CD14-positive monocyte (primary cell): ENCODE measurements at regions not wholly inside any gene's neighbourhood (a gene's known extent, or its start where the extent isn't known, plus 50 kb on each side); places are given as distances from the start of the nearest gene placed in this dataset.

ENCODE experiments used
- DNase-seq, 3 donors: peaks; one replicate each; pipeline ENCODE4 v3.0.0-alpha.2; 2011 to 2022
- H2AFZ ChIP-seq: 2 replicates; pipeline ENCODE4 v1.6.0; 2012; ENCODE audit warnings: mild to moderate bottlenecking, low read depth, low read length, inconsistent platforms; ENCODE audit not compliant: insufficient read depth, poor library complexity, severe bottlenecking
- H3K27ac ChIP-seq, 2 donors: 1 replicate in 1 of 2; 2 replicates in 1 of 2; pipeline ENCODE4 v1.5.1; 2012 to 2013; ENCODE audit warnings: low read length in 2 of 2, control low read depth in 1 of 2, inconsistent platforms in 1 of 2, low read depth in 1 of 2, mild to moderate bottlenecking in 1 of 2
- H3K27me3 ChIP-seq, 2 donors: one replicate each; pipeline versions ENCODE4 v1.6.0 to v1.6.1; 2011 to 2013; ENCODE audit warnings: low read length in 2 of 2; ENCODE audit not compliant: control insufficient read depth in 2 of 2, insufficient read depth in 2 of 2
- H3K36me3 ChIP-seq, 2 donors: replicated peaks in 1 of 2; 1 replicate in 1 of 2; 2 replicates in 1 of 2; pipeline versions ENCODE4 v1.5.1 to v1.6.1; 2012 to 2013; ENCODE audit warnings: low read length in 2 of 2, control low read depth in 1 of 2, inconsistent platforms in 1 of 2, mild to moderate bottlenecking in 1 of 2; ENCODE audit not compliant: insufficient read depth in 2 of 2, control insufficient read depth in 1 of 2
- H3K4me1 ChIP-seq, 2 donors: 1 replicate in 1 of 2; 2 replicates in 1 of 2; pipeline versions ENCODE4 v1.5.1 to v1.6.1; 2012 to 2013; ENCODE audit warnings: low read length in 2 of 2, control low read depth in 1 of 2, inconsistent platforms in 1 of 2, mild to moderate bottlenecking in 1 of 2, moderate library complexity in 1 of 2; ENCODE audit not compliant: insufficient read depth in 2 of 2, control insufficient read depth in 1 of 2
- H3K4me2 ChIP-seq: replicated peaks from 2 replicates; pipeline ENCODE3; 2012; ENCODE audit warnings: low read length, moderate library complexity, mild to moderate bottlenecking; ENCODE audit not compliant: poor library complexity, severe bottlenecking; ENCODE audit errors: extremely low read depth
- H3K4me3 ChIP-seq, 3 experiments: fragments of 200-600 bp in 1 of 3; sonication (generic) in 1 of 3; replicated peaks in 1 of 3; 1 replicate in 2 of 3; 2 replicates in 1 of 3; pipeline ENCODE4 v1.5.1; 2011 to 2013; ENCODE audit warnings: low read length in 3 of 3, mild to moderate bottlenecking in 3 of 3, control low read depth in 2 of 3, low read depth in 2 of 3, inconsistent platforms in 1 of 3, moderate library complexity in 1 of 3
- H3K79me2 ChIP-seq: 2 replicates; pipeline ENCODE4 v1.6.0; 2012; ENCODE audit warnings: mild to moderate bottlenecking, control low read depth, inconsistent platforms, low read length, moderate library complexity; ENCODE audit not compliant: insufficient read depth
- H3K9ac ChIP-seq: 2 replicates; pipeline ENCODE4 v1.6.0; 2017; ENCODE audit warnings: low read length, mild to moderate bottlenecking; ENCODE audit not compliant: insufficient read depth, poor library complexity, severe bottlenecking
- H3K9me3 ChIP-seq, 2 donors: replicated peaks in 1 of 2; 1 replicate in 1 of 2; 2 replicates in 1 of 2; pipeline versions ENCODE4 v1.5.1 to v1.6.1; 2012 to 2013; ENCODE audit warnings: low read length in 2 of 2, control low read depth in 1 of 2; ENCODE audit not compliant: control insufficient read depth in 1 of 2, insufficient read depth in 1 of 2
- H4K20me1 ChIP-seq: 2 replicates; pipeline ENCODE4 v1.6.0; 2012; ENCODE audit warnings: mild to moderate bottlenecking, low read length, control low read depth, moderate library complexity; ENCODE audit not compliant: insufficient read depth
- H3K27ac Mint-ChIP-seq, 7 donors: one replicate each; pipeline ENCODE4 v1.8.0; 2020; ENCODE audit warnings: mild to moderate bottlenecking in 7 of 7, mixed read lengths in 7 of 7, moderate library complexity in 6 of 7, inconsistent platforms in 2 of 7
- H3K27me3 Mint-ChIP-seq, 3 donors: one replicate each; pipeline ENCODE4 v1.8.0; 2021 to 2022; ENCODE audit warnings: low read depth in 3 of 3, mild to moderate bottlenecking in 3 of 3, mixed read lengths in 3 of 3, moderate library complexity in 3 of 3, inconsistent platforms in 1 of 3
- H3K36me3 Mint-ChIP-seq, 2 donors: one replicate each; pipeline ENCODE4 v1.8.0; 2020; ENCODE audit warnings: mixed read lengths in 2 of 2, inconsistent platforms in 1 of 2, mild to moderate bottlenecking in 1 of 2
- H3K4me1 Mint-ChIP-seq: one replicate; pipeline ENCODE4 v1.8.0; 2020; ENCODE audit warnings: mild to moderate bottlenecking, mixed read lengths
- H3K4me3 Mint-ChIP-seq, 2 donors: one replicate each; pipeline ENCODE4 v1.8.0; 2020; ENCODE audit warnings: mild to moderate bottlenecking in 2 of 2, mixed read lengths in 2 of 2, moderate library complexity in 1 of 2
- H3K9me3 Mint-ChIP-seq, 7 donors: one replicate each; pipeline ENCODE4 v1.8.0; 2020 to 2022; ENCODE audit warnings: mixed read lengths in 7 of 7, mild to moderate bottlenecking in 6 of 7, moderate library complexity in 6 of 7, inconsistent platforms in 2 of 7
- WGBS: methylation state at CpG from one replicate; pipeline ENCODE4 v1.1.5; 2013; ENCODE audit warnings: missing lambda C conversion rate; ENCODE audit not compliant: insufficient coverage; 5-methylcytosine and 5-hydroxymethylcytosine counted together
- intact Hi-C, 2 donors: fragments of 100-400 bp; cut with micrococcal nuclease; formaldehyde crosslinking; loops; one replicate each; pipeline versions ENCODE4 v1.15.0 to v1.15.1; 2023
- TF ChIP-seq, protein P1 (sequence below): fragments of 200-600 bp; IDR thresholded peaks from one replicate; pipeline ENCODE4 v1.8.0; 2022; ENCODE audit warnings: antibody characterized with exemption, mild to moderate bottlenecking

DNA sequence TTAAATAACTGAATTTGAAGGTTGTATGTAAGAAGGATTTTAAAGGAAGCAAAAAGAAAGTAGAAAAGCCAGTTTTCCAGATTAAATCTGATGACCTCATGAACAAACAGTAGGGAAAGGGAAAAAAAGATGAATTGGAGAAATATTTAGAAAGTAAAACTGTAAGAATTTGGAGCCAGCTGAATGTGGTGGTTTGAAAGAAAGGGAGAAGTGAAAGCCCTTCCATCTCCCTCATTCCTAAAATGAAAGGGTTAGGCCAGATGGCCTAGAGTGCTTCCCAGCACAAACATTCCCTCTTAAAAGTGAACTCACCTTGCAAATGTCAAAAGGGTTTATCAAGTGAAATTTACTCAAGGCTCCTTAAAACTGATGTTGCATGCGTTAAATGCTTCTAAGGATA is 139.3 kb upstream of the COL21A1 start:
- Histone ChIP-seq H3K36me3 (no peaks in the 10 kb centered on the region), H3K4me1 (no peaks in the 10 kb centered on the region), H4K20me1 (no peaks in the 10 kb centered on the region), H3K9ac (no peak overlapping the region), H3K79me2 (no peaks in the 10 kb centered on the region), H3K4me3 (no peak overlapping the region), H3K4me2 (no peak overlapping the region), H3K9me3 (no peaks in the 10 kb centered on the region), H3K27ac (no peak overlapping the region), H2AFZ (no peak overlapping the region), H3K27me3 (no peaks in the 10 kb centered on the region)
- Mint-ChIP-seq H3K4me3 (no peak overlapping the region), H3K4me1 (peaks cover 10% of the 10 kb centered on the region), H3K36me3 (no peaks in the 10 kb centered on the region), H3K27ac (no peak overlapping the region), H3K27me3 (peaks cover 0 to 2% (median 1%) of the 10 kb centered on the region in 3 donors), H3K9me3 (peaks cover 1 to 13% (median 3%) of the 10 kb centered on the region in 7 donors)
- intact Hi-C loops: no loop called here
- whole genome bisulfite sequencing: no CpG with 5 or more reads among the region's 1 CpG
- DNase-seq: no peak
- TF ChIP-seq, protein P1, sequence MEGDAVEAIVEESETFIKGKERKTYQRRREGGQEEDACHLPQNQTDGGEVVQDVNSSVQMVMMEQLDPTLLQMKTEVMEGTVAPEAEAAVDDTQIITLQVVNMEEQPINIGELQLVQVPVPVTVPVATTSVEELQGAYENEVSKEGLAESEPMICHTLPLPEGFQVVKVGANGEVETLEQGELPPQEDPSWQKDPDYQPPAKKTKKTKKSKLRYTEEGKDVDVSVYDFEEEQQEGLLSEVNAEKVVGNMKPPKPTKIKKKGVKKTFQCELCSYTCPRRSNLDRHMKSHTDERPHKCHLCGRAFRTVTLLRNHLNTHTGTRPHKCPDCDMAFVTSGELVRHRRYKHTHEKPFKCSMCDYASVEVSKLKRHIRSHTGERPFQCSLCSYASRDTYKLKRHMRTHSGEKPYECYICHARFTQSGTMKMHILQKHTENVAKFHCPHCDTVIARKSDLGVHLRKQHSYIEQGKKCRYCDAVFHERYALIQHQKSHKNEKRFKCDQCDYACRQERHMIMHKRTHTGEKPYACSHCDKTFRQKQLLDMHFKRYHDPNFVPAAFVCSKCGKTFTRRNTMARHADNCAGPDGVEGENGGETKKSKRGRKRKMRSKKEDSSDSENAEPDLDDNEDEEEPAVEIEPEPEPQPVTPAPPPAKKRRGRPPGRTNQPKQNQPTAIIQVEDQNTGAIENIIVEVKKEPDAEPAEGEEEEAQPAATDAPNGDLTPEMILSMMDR: no peak

DNA sequence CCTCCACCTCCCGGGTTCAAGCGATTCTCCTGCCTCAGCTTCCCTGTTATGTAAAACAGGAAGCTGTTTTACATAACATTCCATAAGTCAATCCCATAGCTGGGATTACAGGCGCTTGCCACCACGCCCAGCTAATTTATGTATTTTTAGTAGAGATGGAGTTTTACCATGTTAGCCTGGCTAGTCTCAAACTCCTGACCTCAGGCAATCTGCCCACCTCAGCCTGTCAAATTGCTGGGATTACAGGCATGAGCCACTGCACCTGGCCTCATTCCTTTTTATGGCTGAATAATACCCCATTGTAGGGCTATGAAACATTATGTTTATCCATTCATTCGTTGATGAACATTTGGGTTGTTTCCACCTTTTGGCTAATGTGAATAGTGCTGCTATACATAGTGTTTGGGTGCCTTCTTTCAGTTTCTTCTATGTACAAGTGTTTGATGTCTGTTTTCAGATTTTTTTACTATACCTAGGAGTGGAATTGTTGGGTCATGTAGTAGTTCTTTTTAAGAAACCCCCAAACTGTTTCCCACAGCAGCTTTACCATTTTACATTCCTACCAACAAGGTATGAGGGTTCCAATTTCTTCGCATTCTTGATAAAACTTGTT is 138.7 kb upstream of the COL21A1 start:
- H3K9ac ChIP-seq: no peak overlapping the region
- H3K27me3 ChIP-seq: no peaks in the 10 kb centered on the region
- peaks cover 10% of the 10 kb centered on the region for H3K4me1 Mint-ChIP-seq
- H3K27ac ChIP-seq: no peak overlapping the region
- H3K36me3 ChIP-seq: no peaks in the 10 kb centered on the region
- no peaks in the 10 kb centered on the region for H3K9me3 ChIP-seq
- no peaks in the 10 kb centered on the region for H3K79me2 ChIP-seq
- no peak overlapping the region for H3K4me3 Mint-ChIP-seq
- intact Hi-C loops: no loop called here
- no peaks in the 10 kb centered on the region for H3K36me3 Mint-ChIP-seq
- TF ChIP-seq, protein P1: no peak
- H3K4me3 ChIP-seq: no peak overlapping the region
- no peak overlapping the region for H2AFZ ChIP-seq
- peaks cover 1 to 13% (median 3%) of the 10 kb centered on the region in 7 donors for H3K9me3 Mint-ChIP-seq
- H3K4me2 ChIP-seq: no peak overlapping the region
- no peak for DNase-seq
- no peaks in the 10 kb centered on the region for H3K4me1 ChIP-seq
- no peaks in the 10 kb centered on the region for H4K20me1 ChIP-seq
- H3K27me3 Mint-ChIP-seq: peaks cover 1 to 2% (median 1%) of the 10 kb centered on the region in 3 donors
- WGBS: no CpG with 5 or more reads among the region's 6 CpGs
- H3K27ac Mint-ChIP-seq: peak overlapping the region in 1 of 7 donors; percentile 27
